K562 (cell line): ENCODE measurements at regions not wholly inside any gene's neighbourhood (a gene's known extent, or its start where the extent isn't known, plus 50 kb on each side); places are given as distances from the start of the nearest gene placed in this dataset.

Source experiments
- ATAC-seq: fragments of 200-7000 bp; cut with Tn5 transposase; 3 replicates; pipeline ENCODE4 v1.9.1; 2020; ENCODE audit warnings: moderate library complexity
- BruUV-seq: library from RNA; stranded (reverse); fragments of 400-500 nt; replicated peaks from 2 replicates; lab custom pipeline; 2021; lab: Mats Ljungman, UMichigan
- CTCF ChIA-PET: fragments of 300-600 bp; formaldehyde crosslinking; extraction: SDS; loops from one replicate; lab custom pipeline; 2021; ENCODE audit warnings: low intra/inter-chr PET ratio; lab: Yijun Ruan, JAX
- POLR2A ChIA-PET: fragments of 300-600, 350-650 bp; sonication (Branson Sonifier 250); formaldehyde crosslinking; extraction: SDS; loops from one replicate; lab custom pipeline; 2021; ENCODE audit warnings: antibody characterized with exemption, inconsistent platforms; lab: Yijun Ruan, JAX
- DNase-seq, 4 experiments: peaks; one replicate each; pipeline versions ENCODE4 v3.0.0 to v3.0.0-alpha.2; 2011 to 2018; ENCODE audit warnings: low spot score in 3 of 4, mixed read lengths in 3 of 4; ENCODE audit errors: extremely low read depth in 1 of 4
- FAIRE-seq: peaks from 2 replicates; lab custom pipeline; 2011; peaks lifted over from hg19 to GRCh38; lab: Jason Lieb, UNC
- H2AFZ ChIP-seq: 2 replicates; pipeline ENCODE4 v1.6.0; 2011; ENCODE audit warnings: low read depth, low read length, control low read depth, inconsistent platforms
- H3K27ac ChIP-seq: fragments of 200-600 bp; 3 replicates; pipeline ENCODE4 v1.8.0; 2011; ENCODE audit warnings: low read depth, mild to moderate bottlenecking, control low read depth, inconsistent platforms, low read length, moderate library complexity, mixed read lengths; ENCODE audit errors: extremely low read depth
- H3K27me3 ChIP-seq, 2 experiments: fragments of 300-600 bp in 1 of 2; 2 replicates in 1 of 2; 3 replicates in 1 of 2; pipeline versions ENCODE4 v1.6.0 to v1.8.0; 2011; ENCODE audit warnings: inconsistent platforms in 2 of 2, low read length in 2 of 2, mild to moderate bottlenecking in 1 of 2, mixed read lengths in 1 of 2, moderate library complexity in 1 of 2; ENCODE audit not compliant: control insufficient read depth in 2 of 2, insufficient read depth in 2 of 2
- H3K36me3 ChIP-seq: fragments of 300-600 bp; 3 replicates; pipeline ENCODE4 v1.8.0; 2011; ENCODE audit warnings: mild to moderate bottlenecking, low read length, inconsistent platforms; ENCODE audit not compliant: control insufficient read depth, insufficient read depth
- H3K4me1 ChIP-seq, 2 experiments: fragments of 200-600 bp in 1 of 2; replicated peaks in 1 of 2; 2 replicates in 1 of 2; 3 replicates in 1 of 2; pipeline versions ENCODE4 v1.5.1 to v1.8.0; 2011; ENCODE audit warnings: inconsistent platforms in 2 of 2, low read length in 2 of 2, mild to moderate bottlenecking in 1 of 2, mixed read lengths in 1 of 2, moderate library complexity in 1 of 2; ENCODE audit not compliant: control insufficient read depth in 2 of 2, insufficient read depth in 2 of 2
- H3K4me2 ChIP-seq: 2 replicates; pipeline ENCODE4 v1.6.1; 2011; ENCODE audit warnings: low read length, control low read depth, inconsistent platforms, mixed read lengths; ENCODE audit not compliant: insufficient read depth
- H3K4me3 ChIP-seq: fragments of 200-600 bp; sonication (generic), shearing (Covaris generic); 2 replicates; pipeline ENCODE4 v1.5.1; 2016; ENCODE audit warnings: control low read depth, inconsistent platforms
- H3K79me2 ChIP-seq: fragments of 200-600 bp; 3 replicates; pipeline ENCODE4 v1.8.0; 2011; ENCODE audit warnings: low read length, inconsistent platforms; ENCODE audit not compliant: control insufficient read depth, insufficient read depth
- H3K9ac ChIP-seq, 2 experiments: 2 replicates each; pipeline versions ENCODE4 v1.6.0 to v1.6.1; 2011; ENCODE audit warnings: low read depth in 2 of 2, low read length in 2 of 2, control low read depth in 1 of 2, inconsistent platforms in 1 of 2, mild to moderate bottlenecking in 1 of 2, mixed read lengths in 1 of 2; ENCODE audit not compliant: insufficient read depth in 1 of 2
- H3K9me1 ChIP-seq: one replicate; pipeline ENCODE4 v1.6.0; 2011; ENCODE audit warnings: inconsistent platforms, mild to moderate bottlenecking, low read length, moderate library complexity; ENCODE audit not compliant: control insufficient read depth, insufficient read depth
- H3K9me3 ChIP-seq: replicated peaks from 2 replicates; pipeline ENCODE4 v1.5.1; 2011; ENCODE audit warnings: low read depth, low read length, inconsistent platforms; ENCODE audit not compliant: control insufficient read depth, insufficient read depth
- H4K20me1 ChIP-seq: replicated peaks from 2 replicates; pipeline ENCODE4 v1.6.1; 2011; ENCODE audit warnings: low read length, inconsistent platforms, mixed read lengths; ENCODE audit not compliant: control insufficient read depth, insufficient read depth
- CBX8 ChIP-seq: fragments of 200-600 bp; sonication (generic); IDR thresholded peaks from 2 replicates; pipeline ENCODE4 v1.6.1; 2012; ENCODE audit warnings: borderline replicate concordance, mixed run types, low read depth, mild to moderate bottlenecking, moderate library complexity, mixed read lengths, low read length, control low read depth, inconsistent platforms; ENCODE audit not compliant: poor library complexity, severe bottlenecking; ENCODE audit errors: extremely low read depth
- MYBL2 ChIP-seq, 2 experiments: fragments of 450-650 bp in 1 of 2; sonication (generic) in 1 of 2; formaldehyde crosslinking in 1 of 2; IDR thresholded peaks; 2 replicates each; pipeline versions ENCODE4 v1.6.1 to v1.8.1; 2017 to 2022; ENCODE audit warnings: borderline replicate concordance in 1 of 2, inconsistent platforms in 1 of 2, low read depth in 1 of 2, mild to moderate bottlenecking in 1 of 2, missing genetic modification reagents in 1 of 2, moderate library complexity in 1 of 2
- NFYB ChIP-seq: IDR thresholded peaks from 2 replicates; pipeline ENCODE4 v1.6.1; 2011; ENCODE audit warnings: mild to moderate bottlenecking, moderate library complexity; ENCODE audit not compliant: insufficient read length; ENCODE audit errors: extremely low read depth
- RUNX1 ChIP-seq: sonication (generic); IDR thresholded peaks from 2 replicates; pipeline ENCODE4 v1.6.1; 2016; ENCODE audit warnings: antibody characterized with exemption, low read depth
- TCF7 ChIP-seq: sonication (generic); IDR thresholded peaks from 2 replicates; pipeline ENCODE4 v1.6.1; 2016; ENCODE audit warnings: antibody characterized with exemption, borderline replicate concordance
- ZNF311 ChIP-seq: fragments of 250-450 bp; sonication (Bioruptor Pico); IDR thresholded peaks from 2 replicates; pipeline ENCODE4 v1.4.0; 2020; ENCODE audit warnings: mild to moderate bottlenecking, moderate library complexity
- WGBS: fragments of 100-300 bp; shearing (Covaris generic); methylation state at CpG from one replicate; pipeline ENCODE4 v1.1.6; 2016; ENCODE audit warnings: low coverage, mixed read lengths; ENCODE audit not compliant: insufficient coverage; ENCODE audit errors: missing lambda C conversion rate; 5-methylcytosine and 5-hydroxymethylcytosine counted together
- in situ Hi-C: fragments of 300-500 bp; cut with MboI; formaldehyde crosslinking; loops from 4 replicates; pipeline ENCODE4 v1.15.0; 2018; ENCODE audit warnings: inconsistent platforms, mixed read lengths
- intact Hi-C: fragments of 100-400 bp; cut with micrococcal nuclease; formaldehyde crosslinking; loops from 2 replicates; pipeline ENCODE4 v1.14.2; 2022
- TF ChIP-seq, protein P1 (sequence below): fragments of 250-450 bp; sonication (Bioruptor Pico); IDR thresholded peaks from 2 replicates; pipeline ENCODE4 v1.5.0; 2021; ENCODE audit warnings: mild to moderate bottlenecking, borderline replicate concordance
- TF ChIP-seq, protein P2 (sequence below): sonication (generic); formaldehyde crosslinking; IDR thresholded peaks from 2 replicates; pipeline ENCODE4 v1.8.1; 2023; ENCODE audit warnings: mild to moderate bottlenecking, missing genetic modification reagents

DNA sequence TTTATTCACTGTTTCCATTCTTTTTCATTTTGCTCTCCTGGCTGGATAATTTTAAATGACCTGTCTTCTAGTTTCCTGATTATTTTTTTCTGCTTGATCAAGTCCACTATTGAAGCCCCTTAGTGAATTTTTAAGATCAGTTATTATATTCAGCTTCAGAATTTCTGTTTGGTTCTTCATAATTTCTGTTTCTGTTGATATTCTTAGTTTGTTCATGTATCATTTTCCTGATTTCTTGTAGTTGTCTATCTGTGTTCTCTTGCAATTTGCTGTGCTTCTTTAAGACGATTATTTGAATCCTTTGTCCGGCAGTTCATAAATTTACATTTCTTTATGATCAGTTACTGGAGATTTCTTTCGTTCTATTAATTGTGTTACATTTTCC, 75.2 kb upstream of the CCDC71L start (continued):
- TF ChIP-seq MYBL2 (IDR thresholded peaks at IDR 0.05; ENCODE audit: low read depth) (peak; percentile 44; the same call in 1 of the 2 replicates), MYBL2 (CRISPR knock-in tag; IDR thresholded peaks at IDR 0.05; ENCODE audit: borderline replicate concordance) (no peak), TCF7 (no peak)
- TF ChIP-seq, protein P1, sequence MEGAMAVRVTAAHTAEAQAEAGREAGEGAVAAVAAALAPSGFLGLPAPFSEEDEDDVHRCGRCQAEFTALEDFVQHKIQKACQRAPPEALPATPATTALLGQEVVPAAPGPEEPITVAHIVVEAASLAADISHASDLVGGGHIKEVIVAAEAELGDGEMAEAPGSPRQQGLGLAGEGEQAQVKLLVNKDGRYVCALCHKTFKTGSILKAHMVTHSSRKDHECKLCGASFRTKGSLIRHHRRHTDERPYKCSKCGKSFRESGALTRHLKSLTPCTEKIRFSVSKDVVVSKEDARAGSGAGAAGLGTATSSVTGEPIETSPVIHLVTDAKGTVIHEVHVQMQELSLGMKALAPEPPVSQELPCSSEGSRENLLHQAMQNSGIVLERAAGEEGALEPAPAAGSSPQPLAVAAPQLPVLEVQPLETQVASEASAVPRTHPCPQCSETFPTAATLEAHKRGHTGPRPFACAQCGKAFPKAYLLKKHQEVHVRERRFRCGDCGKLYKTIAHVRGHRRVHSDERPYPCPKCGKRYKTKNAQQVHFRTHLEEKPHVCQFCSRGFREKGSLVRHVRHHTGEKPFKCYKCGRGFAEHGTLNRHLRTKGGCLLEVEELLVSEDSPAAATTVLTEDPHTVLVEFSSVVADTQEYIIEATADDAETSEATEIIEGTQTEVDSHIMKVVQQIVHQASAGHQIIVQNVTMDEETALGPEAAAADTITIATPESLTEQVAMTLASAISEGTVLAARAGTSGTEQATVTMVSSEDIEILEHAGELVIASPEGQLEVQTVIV (CRISPR knock-in tag), result peak; percentile 72

DNA sequence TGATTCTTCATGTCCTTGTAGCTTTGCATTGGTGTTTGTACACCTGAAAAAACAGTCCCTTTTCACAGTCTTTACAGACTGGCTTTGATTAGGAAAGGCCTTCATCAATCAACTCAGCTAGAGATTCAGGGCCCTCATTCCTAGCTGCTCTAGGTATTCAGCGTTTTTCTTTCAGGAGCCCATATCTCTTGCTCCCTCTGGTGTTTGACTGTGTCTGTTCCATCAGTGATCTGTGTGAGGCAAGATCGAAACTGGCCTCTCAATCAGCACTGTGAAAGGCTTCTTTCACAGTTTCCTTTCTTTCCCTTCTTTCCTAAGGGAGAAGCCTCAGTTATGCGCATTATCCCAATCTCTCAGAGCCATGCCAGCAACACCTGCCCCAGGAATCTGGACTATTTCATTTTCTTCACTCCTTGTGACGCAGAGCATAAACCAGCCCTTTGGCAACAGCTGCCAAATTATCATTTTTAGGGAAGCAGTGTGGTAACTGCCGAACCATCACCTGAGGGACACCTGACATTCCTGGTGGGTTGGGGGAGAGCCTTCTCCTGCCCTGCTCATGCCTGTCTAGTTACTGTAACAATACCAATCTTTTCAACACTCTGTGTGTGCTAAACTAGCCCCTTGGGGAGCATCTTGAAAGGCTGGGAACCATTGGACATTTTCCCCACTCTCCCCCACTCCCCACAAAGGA, 75.7 kb upstream of the CCDC71L start:
- Histone ChIP-seq H3K9ac (no peak overlapping the region; a peak in 1 of 4 replicates), H3K27me3 (no peaks in the 10 kb centered on the region), H4K20me1 (no peaks in the 10 kb centered on the region), H3K36me3 (no peaks in the 10 kb centered on the region), H3K4me3 (no peak overlapping the region), H2AFZ (peak overlapping the region; percentile 82), H3K4me2 (peak overlapping the region; percentile 54), H3K79me2 (no peaks in the 10 kb centered on the region), H3K9me1 (no peaks in the 10 kb centered on the region), H3K9me3 (no peaks in the 10 kb centered on the region; the same call in 1 of the 2 replicates), H3K4me1 (peaks cover 0 to 16% of the 10 kb centered on the region in 2 experiments; a peak in 2 of 5 replicates), H3K27ac (peak overlapping the region; percentile 18; the same call in 1 of the 3 replicates)
- in situ Hi-C loops (no loop called here), intact Hi-C loops (loop anchor here (1.0 to 5.0 kb wide), 8 partner anchors 44 to 560 kb away; no protein-coding TSS in a partner anchor)
- FAIRE-seq (peak; percentile 79), ATAC-seq (peak; percentile 94), DNase-seq (peak; percentile 43 to 80 (median 64))
- ChIA-PET CTCF (interaction anchor here (0.6 to 4.9 kb wide), 8 partner anchors 16 to 583 kb away, joined by 3 to 115 read pairs (median 5); partner anchors contain the start of gene CCDC71L), POLR2A (interaction anchor here (0.6 to 2.1 kb wide), 7 partner anchors 14 to 207 kb away, joined by 3 to 17 read pairs (median 4); partner anchors contain the start of gene CCDC71L)
- no TSS peak for BruUV-seq
- WGBS, result 41% methylated on average over 5 of the region's 5 CpGs
- TF ChIP-seq CBX8 (no peak), RUNX1 (no peak), NFYB (no peak), ZNF311 (CRISPR knock-in tag) (no peak)
- TF ChIP-seq, protein P2, sequence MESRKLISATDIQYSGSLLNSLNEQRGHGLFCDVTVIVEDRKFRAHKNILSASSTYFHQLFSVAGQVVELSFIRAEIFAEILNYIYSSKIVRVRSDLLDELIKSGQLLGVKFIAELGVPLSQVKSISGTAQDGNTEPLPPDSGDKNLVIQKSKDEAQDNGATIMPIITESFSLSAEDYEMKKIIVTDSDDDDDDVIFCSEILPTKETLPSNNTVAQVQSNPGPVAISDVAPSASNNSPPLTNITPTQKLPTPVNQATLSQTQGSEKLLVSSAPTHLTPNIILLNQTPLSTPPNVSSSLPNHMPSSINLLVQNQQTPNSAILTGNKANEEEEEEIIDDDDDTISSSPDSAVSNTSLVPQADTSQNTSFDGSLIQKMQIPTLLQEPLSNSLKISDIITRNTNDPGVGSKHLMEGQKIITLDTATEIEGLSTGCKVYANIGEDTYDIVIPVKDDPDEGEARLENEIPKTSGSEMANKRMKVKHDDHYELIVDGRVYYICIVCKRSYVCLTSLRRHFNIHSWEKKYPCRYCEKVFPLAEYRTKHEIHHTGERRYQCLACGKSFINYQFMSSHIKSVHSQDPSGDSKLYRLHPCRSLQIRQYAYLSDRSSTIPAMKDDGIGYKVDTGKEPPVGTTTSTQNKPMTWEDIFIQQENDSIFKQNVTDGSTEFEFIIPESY (CRISPR knock-in tag), result no peak
